ENCODE measurements at regions not wholly inside any gene's neighbourhood (a gene's known extent, or its start where the extent isn't known, plus 50 kb on each side); places are given as distances from the start of the nearest gene placed in this dataset.

DNA sequence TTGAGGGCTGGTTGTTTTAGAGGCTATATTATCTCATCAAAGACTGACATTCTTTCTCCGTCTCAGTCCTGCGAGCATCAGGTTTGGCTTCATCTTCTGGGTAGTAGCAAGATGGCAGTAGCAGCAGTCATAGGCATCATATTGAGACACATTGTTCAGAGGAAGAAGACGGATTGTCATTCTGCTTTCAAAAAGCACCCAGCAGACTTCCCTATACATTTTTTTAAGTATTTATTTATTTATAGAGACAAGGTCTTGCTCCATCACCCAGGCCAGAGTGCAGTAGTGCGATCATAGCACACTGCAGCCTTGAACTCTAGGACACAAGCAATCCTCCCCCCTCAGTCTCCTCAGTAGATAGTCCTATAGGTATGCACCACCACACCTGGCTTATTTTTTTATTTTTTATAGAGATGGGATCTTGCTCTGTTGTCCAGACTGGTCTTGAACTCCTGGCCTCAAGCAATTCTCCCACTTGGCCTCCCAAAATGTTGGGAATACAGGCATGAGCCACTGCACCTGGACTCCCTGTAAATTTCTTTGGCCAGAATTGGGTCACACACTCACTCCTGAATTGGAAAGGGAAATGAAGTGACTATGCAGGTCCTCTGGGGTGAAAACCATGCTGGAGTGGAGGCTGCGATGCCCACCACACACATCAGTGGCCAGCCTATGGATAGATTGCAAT, 125.4 kb downstream of the SLC38A6 start:
- no peak for DNase-seq

GRCh38 chr14:61104358-61104757, 123.3 kb downstream of the SLC38A6 start:
- DNase-seq, result no peak

- peak; percentile 85 for DNase-seq
These were observed 122.7 kb downstream of the SLC38A6 start for GRCh38 chr14:61103541-61104339.

GRCh38 chr14:61102549-61103466, 121.8 kb downstream of the SLC38A6 start:
- DNase-seq, result peak; percentile 31

Measured in right hindlimb (tissue), 1 donor.